Tibial nerve (tissue), 4 donors: ENCODE measurements at regions not wholly inside any gene's neighbourhood (a gene's known extent, or its start where the extent isn't known, plus 50 kb on each side); places are given as distances from the start of the nearest gene placed in this dataset.

Experiments used
- DNase-seq, 2 donors: peaks; one replicate each; pipeline ENCODE4 v3.0.0-alpha.2; 2019; ENCODE audit warnings: low spot score in 2 of 2
- H3K27ac ChIP-seq, 4 donors: fragments of 200-600 bp; sonication (generic) in 3 of 4; one replicate each; pipeline ENCODE4 v1.5.1; 2017 to 2019; ENCODE audit warnings: mild to moderate bottlenecking in 1 of 4
- H3K27me3 ChIP-seq, 2 donors: fragments of 200-600 bp; sonication (generic) in 1 of 2; one replicate each; pipeline versions ENCODE4 v1.5.1 to v1.6.0; 2017 to 2019
- H3K36me3 ChIP-seq, 3 donors: fragments of 200-600 bp; sonication (generic); one replicate each; pipeline ENCODE4 v1.5.1; 2018 to 2019
- H3K4me1 ChIP-seq, 4 donors: fragments of 200-600 bp; sonication (generic) in 3 of 4; one replicate each; pipeline ENCODE4 v1.5.1; 2017 to 2019
- H3K4me3 ChIP-seq, 4 donors: fragments of 200-600 bp; sonication (generic) in 3 of 4; one replicate each; pipeline ENCODE4 v1.5.1; 2017 to 2019; ENCODE audit warnings: mild to moderate bottlenecking in 1 of 4, moderate library complexity in 1 of 4
- H3K9me3 ChIP-seq, 4 donors: fragments of 200-600 bp; sonication (generic) in 3 of 4; one replicate each; pipeline ENCODE4 v1.5.1; 2017 to 2019
- CTCF ChIP-seq, 5 experiments: fragments of 200-600 bp in 3 of 5; fragments of 450-650 bp in 2 of 5; sonication (generic) in 3 of 5; IDR thresholded peaks; one replicate each; pipeline ENCODE4 v1.5.1; 2016 to 2019; ENCODE audit warnings: antibody characterized with exemption in 5 of 5, mild to moderate bottlenecking in 3 of 5, moderate library complexity in 2 of 5
- EP300 ChIP-seq, 2 donors: sonication (generic); formaldehyde crosslinking; IDR thresholded peaks; one replicate each; pipeline ENCODE4 v1.6.1; 2017; ENCODE audit warnings: antibody characterized with exemption in 2 of 2, mild to moderate bottlenecking in 1 of 2
- POLR2A ChIP-seq, 2 donors: fragments of 450-650 bp; IDR thresholded peaks; one replicate each; pipeline ENCODE4 v1.6.1; 2017; ENCODE audit warnings: antibody characterized with exemption in 2 of 2, mild to moderate bottlenecking in 2 of 2, moderate library complexity in 2 of 2
- WGBS, 2 donors: methylation state at CpG; one replicate each; pipeline ENCODE4 v1.1.5; 2018; 5-methylcytosine and 5-hydroxymethylcytosine counted together

GRCh38 chr16:50457979-50458491, 89.2 kb upstream of the BRD7 start:
- H3K4me3 ChIP-seq: no peak overlapping the region
- H3K4me1 ChIP-seq: no peaks in the 10 kb centered on the region
- 76 to 78% methylated on average over 5 of the region's 5 CpGs for WGBS, 2 donors
- H3K9me3 ChIP-seq: no peaks in the 10 kb centered on the region
- no peaks in the 10 kb centered on the region for H3K27me3 ChIP-seq
- no peak overlapping the region for H3K27ac ChIP-seq
- no peaks in the 10 kb centered on the region for H3K36me3 ChIP-seq
- no peak for TF ChIP-seq EP300 (IDR thresholded peaks at IDR 0.05)
- no peak for TF ChIP-seq POLR2A (IDR thresholded peaks at IDR 0.05)
- no peak for TF ChIP-seq CTCF (IDR thresholded peaks at IDR 0.05)
- DNase-seq: no peak

GRCh38 chr16:50457423-50457822, 88.6 kb upstream of the BRD7 start:
- DNase-seq: no peak
- Histone ChIP-seq H3K27ac (no peak overlapping the region), H3K27me3 (no peaks in the 10 kb centered on the region), H3K4me3 (no peak overlapping the region), H3K4me1 (no peaks in the 10 kb centered on the region), H3K9me3 (no peaks in the 10 kb centered on the region), H3K36me3 (no peaks in the 10 kb centered on the region)
- TF ChIP-seq CTCF (IDR thresholded peaks at IDR 0.05) (no peak), POLR2A (IDR thresholded peaks at IDR 0.05) (no peak), EP300 (IDR thresholded peaks at IDR 0.05) (no peak)
- WGBS, 2 donors: 42 to 48% methylated on average over 4 of the region's 4 CpGs

- H3K4me1 ChIP-seq: no peaks in the 10 kb centered on the region
- no peak overlapping the region for H3K4me3 ChIP-seq
- no peak for DNase-seq
- H3K27me3 ChIP-seq: no peaks in the 10 kb centered on the region
- no peaks in the 10 kb centered on the region for H3K36me3 ChIP-seq
- TF ChIP-seq EP300 (IDR thresholded peaks at IDR 0.05) (no peak), CTCF (IDR thresholded peaks at IDR 0.05) (no peak), POLR2A (IDR thresholded peaks at IDR 0.05) (no peak)
- WGBS, 2 donors: 63 to 67% methylated on average over 7 of the region's 7 CpGs
- H3K27ac ChIP-seq: no peak overlapping the region
- no peaks in the 10 kb centered on the region for H3K9me3 ChIP-seq
Measured at GRCh38 chr16:50455288-50455845, 86.6 kb upstream of the BRD7 start.

- no peak overlapping the region for H3K4me3 ChIP-seq
- no peaks in the 10 kb centered on the region for H3K9me3 ChIP-seq
- no peak for DNase-seq
- H3K4me1 ChIP-seq: no peaks in the 10 kb centered on the region
- no peaks in the 10 kb centered on the region for H3K36me3 ChIP-seq
- no peak overlapping the region for H3K27ac ChIP-seq
- H3K27me3 ChIP-seq: peaks cover 0 to 4% of the 10 kb centered on the region in 2 donors
- no peak for TF ChIP-seq CTCF (IDR thresholded peaks at IDR 0.05)
- no peak for TF ChIP-seq EP300 (IDR thresholded peaks at IDR 0.05)
- TF ChIP-seq POLR2A (IDR thresholded peaks at IDR 0.05): no peak
- WGBS, 2 donors: 92 to 95% methylated on average over 7 of the region's 7 CpGs
Measured at GRCh38 chr16:50453446-50453845, 84.7 kb upstream of the BRD7 start.

- Histone ChIP-seq H3K4me1 (no peaks in the 10 kb centered on the region), H3K36me3 (no peaks in the 10 kb centered on the region)
Measured at GRCh38 chr16:50451951-50452508, 83.2 kb upstream of the BRD7 start.

More at GRCh38 chr16:50451951-50452508, 83.2 kb upstream of the BRD7 start:
- Histone ChIP-seq H3K27ac (no peak overlapping the region), H3K4me3 (no peak overlapping the region), H3K27me3 (peaks cover 0 to 4% of the 10 kb centered on the region in 2 donors), H3K9me3 (no peaks in the 10 kb centered on the region)
- no peak for DNase-seq
- WGBS, 2 donors: 65 to 82% methylated on average over 7 of the region's 7 CpGs
- TF ChIP-seq POLR2A (IDR thresholded peaks at IDR 0.05) (no peak), EP300 (IDR thresholded peaks at IDR 0.05) (no peak), CTCF (IDR thresholded peaks at IDR 0.05) (no peak)
